G401 (cell line): ENCODE measurements at regions not wholly inside any gene's neighbourhood (a gene's known extent, or its start where the extent isn't known, plus 50 kb on each side); places are given as distances from the start of the nearest gene placed in this dataset.

Source experiments
- DNase-seq: peaks from one replicate; pipeline ENCODE4 v3.0.0-alpha.2; 2015; ENCODE audit warnings: low spot score
- in situ Hi-C: cut with HindIII; loops from 2 replicates; pipeline ENCODE4 v1.10.0; 2016; ENCODE audit warnings: low sequenced_read_pairs, mixed read lengths

GRCh38 chr1:208644401-208645160 lies 400.4 kb upstream of the PLXNA2 start:
- in situ Hi-C loops: no loop called here
- no peak for DNase-seq

GRCh38 chr1:208646431-208646830 lies 402.2 kb upstream of the PLXNA2 start:
- in situ Hi-C loops: no loop called here
- DNase-seq: no peak

- DNase-seq: no peak
- in situ Hi-C loops: no loop called here
Measured at GRCh38 chr1:208648146-208648545, 404.0 kb upstream of the PLXNA2 start.

- peak; percentile 79 for DNase-seq
- in situ Hi-C loops: no loop called here
Measured at GRCh38 chr1:208652296-208653160, 408.3 kb upstream of the PLXNA2 start.

GRCh38 chr1:208653426-208653825 lies 409.2 kb upstream of the PLXNA2 start:
- no peak for DNase-seq
- in situ Hi-C loops: no loop called here

- DNase-seq: no peak
- in situ Hi-C loops: no loop called here
Measured at GRCh38 chr1:208654241-208654640, 410.1 kb upstream of the PLXNA2 start.

GRCh38 chr1:208665936-208666335 lies 421.8 kb upstream of the PLXNA2 start:
- DNase-seq: no peak
- in situ Hi-C loops: no loop called here

GRCh38 chr1:208668991-208669390 lies 424.8 kb upstream of the PLXNA2 start:
- in situ Hi-C loops: no loop called here
- no peak for DNase-seq

- in situ Hi-C loops: no loop called here
- no peak for DNase-seq
Measured at GRCh38 chr1:208670778-208671177, 426.6 kb upstream of the PLXNA2 start.

- in situ Hi-C loops: no loop called here
- DNase-seq: no peak
Measured at GRCh38 chr1:208681878-208682663, 437.9 kb upstream of the PLXNA2 start.

- no peak for DNase-seq
- in situ Hi-C loops: no loop called here
Measured at GRCh38 chr1:208682664-208683013, 438.5 kb upstream of the PLXNA2 start.

- no peak for DNase-seq
- in situ Hi-C loops: no loop called here
Measured at GRCh38 chr1:208683141-208683540, 439.0 kb upstream of the PLXNA2 start.

GRCh38 chr1:208684192-208684591 lies 440.0 kb upstream of the PLXNA2 start:
- in situ Hi-C loops: no loop called here
- no peak for DNase-seq

- in situ Hi-C loops: no loop called here
- DNase-seq: no peak
Measured at GRCh38 chr1:208686592-208686991, 442.4 kb upstream of the PLXNA2 start.

- no peak for DNase-seq
- in situ Hi-C loops: no loop called here
Measured at GRCh38 chr1:208688656-208689315, 444.6 kb upstream of the PLXNA2 start.

- DNase-seq: no peak
- in situ Hi-C loops: no loop called here
Measured at GRCh38 chr1:208691012-208691411, 446.8 kb upstream of the PLXNA2 start.

- no peak for DNase-seq
- in situ Hi-C loops: no loop called here
Measured at GRCh38 chr1:208709981-208710380, 465.8 kb upstream of the PLXNA2 start.

GRCh38 chr1:208714323-208714722 lies 470.1 kb upstream of the PLXNA2 start:
- DNase-seq: no peak
- in situ Hi-C loops: no loop called here

GRCh38 chr1:208717525-208717924 lies 473.3 kb upstream of the PLXNA2 start:
- in situ Hi-C loops: no loop called here
- DNase-seq: no peak
